ENCODE measurements at regions not wholly inside any gene's neighbourhood (a gene's known extent, or its start where the extent isn't known, plus 50 kb on each side); places are given as distances from the start of the nearest gene placed in this dataset.
A peak's percentile ranks its signal among the peaks of the same experiment; 100 is the strongest.
"Not testable (repeated sequence)": the region's sequence is repeated elsewhere in the genome, so short reads cannot be mapped to it uniquely, and the experiment has no call there.

GRCh38 chr13:93004919-93005318, 221.7 kb upstream of the GPC6 start:
- intact Hi-C loops (cut with DNase I): no loop called here
- ATAC-seq: no peak
- DNase-seq: no peak

GRCh38 chr13:93007928-93008327, 218.7 kb upstream of the GPC6 start:
- intact Hi-C loops (cut with DNase I): no loop called here
- ATAC-seq (no peak), DNase-seq (no peak)

- ATAC-seq: no peak
- intact Hi-C loops (cut with DNase I): no loop called here
- no peak for DNase-seq
These were observed 209.0 kb upstream of the GPC6 start for GRCh38 chr13:93017493-93018112.

- intact Hi-C loops (cut with DNase I): no loop called here
- ATAC-seq: no peak
- no peak for DNase-seq
These were observed 202.7 kb upstream of the GPC6 start for GRCh38 chr13:93023929-93024328.

GRCh38 chr13:93025984-93026383, 200.6 kb upstream of the GPC6 start:
- intact Hi-C loops (cut with DNase I): no loop called here
- DNase-seq (no peak), ATAC-seq (no peak)

- ATAC-seq: no peak
- DNase-seq: no peak
- intact Hi-C loops (cut with DNase I): no loop called here
These were observed 197.1 kb upstream of the GPC6 start for GRCh38 chr13:93029536-93029935.

- ATAC-seq (no peak), DNase-seq (no peak)
- intact Hi-C loops (cut with DNase I): no loop called here
These were observed 190.2 kb upstream of the GPC6 start for GRCh38 chr13:93036380-93036779.

GRCh38 chr13:93037780-93038179, 188.8 kb upstream of the GPC6 start:
- DNase-seq: no peak
- ATAC-seq: no peak
- intact Hi-C loops (cut with DNase I): no loop called here

GRCh38 chr13:93038187-93038586, 188.4 kb upstream of the GPC6 start:
- ATAC-seq (no peak), DNase-seq (no peak)
- intact Hi-C loops (cut with DNase I): no loop called here

GRCh38 chr13:93039131-93039530, 187.5 kb upstream of the GPC6 start:
- no peak for ATAC-seq
- intact Hi-C loops (cut with DNase I): no loop called here
- no peak for DNase-seq

- DNase-seq; intact Hi-C loops (cut with DNase I); ATAC-seq: not testable (repeated sequence)
These were observed 185.0 kb upstream of the GPC6 start for GRCh38 chr13:93041566-93041965.

GRCh38 chr13:93045836-93046235, 180.8 kb upstream of the GPC6 start:
- intact Hi-C loops (cut with DNase I): no loop called here
- no peak for DNase-seq
- no peak for ATAC-seq

GRCh38 chr13:93055233-93055632, 171.4 kb upstream of the GPC6 start:
- ATAC-seq (no peak), DNase-seq (no peak)

GRCh38 chr13:93058301-93058700, 168.3 kb upstream of the GPC6 start:
- ATAC-seq (no peak), DNase-seq (no peak)
- intact Hi-C loops (cut with DNase I): no loop called here

More at GRCh38 chr13:93055233-93055632, 171.4 kb upstream of the GPC6 start:
- intact Hi-C loops (cut with DNase I): no loop called here

- ATAC-seq: no peak
- DNase-seq: no peak
- intact Hi-C loops (cut with DNase I): no loop called here
These were observed 166.5 kb upstream of the GPC6 start for GRCh38 chr13:93060144-93060543.

- ATAC-seq (peak in 1 of 2 donors; percentile 63), DNase-seq (no peak)
- intact Hi-C loops (cut with DNase I): no loop called here
These were observed 160.4 kb upstream of the GPC6 start for GRCh38 chr13:93066187-93066586.

GRCh38 chr13:93079294-93079693, 147.3 kb upstream of the GPC6 start:
- no peak for DNase-seq
- no peak for ATAC-seq
- intact Hi-C loops (cut with DNase I): no loop called here

GRCh38 chr13:93080166-93080565, 146.4 kb upstream of the GPC6 start:
- no peak for DNase-seq
- intact Hi-C loops (cut with DNase I): no loop called here
- no peak for ATAC-seq

- intact Hi-C loops (cut with DNase I): no loop called here
- ATAC-seq (no peak), DNase-seq (no peak)
These were observed 146.0 kb upstream of the GPC6 start for GRCh38 chr13:93080587-93080986.

- ATAC-seq (no peak), DNase-seq (no peak)
- intact Hi-C loops (cut with DNase I): no loop called here
These were observed 140.3 kb upstream of the GPC6 start for GRCh38 chr13:93086329-93086728.

- no peak for DNase-seq
- ATAC-seq: no peak
- intact Hi-C loops (cut with DNase I): no loop called here
These were observed 127.6 kb upstream of the GPC6 start for GRCh38 chr13:93098972-93099371.

GRCh38 chr13:93101226-93101734, 125.3 kb upstream of the GPC6 start:
- ATAC-seq: no peak
- intact Hi-C loops (cut with DNase I): no loop called here
- DNase-seq: no peak
